MM.1S (cell line): ENCODE measurements at regions not wholly inside any gene's neighbourhood (a gene's known extent, or its start where the extent isn't known, plus 50 kb on each side); places are given as distances from the start of the nearest gene placed in this dataset.

Experiments used
- DNase-seq: peaks from one replicate; pipeline ENCODE4 v3.0.0-alpha.2; 2015
- H2AFZ ChIP-seq: fragments of 300-600 bp; sonication (generic); 2 replicates; pipeline ENCODE4 v1.6.0; 2016; ENCODE audit warnings: antibody characterized with exemption, low read length
- H3F3A ChIP-seq: fragments of 300-600 bp; sonication (generic); 2 replicates; pipeline ENCODE4 v1.6.1; 2016; ENCODE audit warnings: mild to moderate bottlenecking, antibody characterized with exemption, low read length, moderate library complexity, mixed read lengths; ENCODE audit not compliant: insufficient read depth
- H3K27ac ChIP-seq: fragments of 300-600 bp; sonication (generic); 2 replicates; pipeline ENCODE4 v1.5.1; 2016; ENCODE audit warnings: mild to moderate bottlenecking, low read length
- H3K27me3 ChIP-seq: fragments of 300-600 bp; sonication (generic); replicated peaks from 2 replicates; pipeline ENCODE4 v1.6.0; 2016; ENCODE audit warnings: low read length; ENCODE audit not compliant: insufficient read depth
- H3K36me3 ChIP-seq: fragments of 300-600 bp; sonication (generic); replicated peaks from 2 replicates; pipeline ENCODE4 v1.6.1; 2016; ENCODE audit warnings: mild to moderate bottlenecking, low read length, mixed read lengths; ENCODE audit not compliant: insufficient read depth
- H3K4me1 ChIP-seq: fragments of 300-600 bp; sonication (generic); 2 replicates; pipeline ENCODE4 v1.6.1; 2016; ENCODE audit warnings: low read length, mixed read lengths
- H3K4me2 ChIP-seq: fragments of 300-600 bp; sonication (generic); 2 replicates; pipeline ENCODE4 v1.6.0; 2016; ENCODE audit warnings: low read depth, low read length
- H3K4me3 ChIP-seq: fragments of 300-600 bp; sonication (generic); 2 replicates; pipeline ENCODE4 v1.5.1; 2016; ENCODE audit warnings: low read length, mixed read lengths
- H3K79me2 ChIP-seq: fragments of 300-600 bp; sonication (generic); 2 replicates; pipeline ENCODE4 v1.6.1; 2016; ENCODE audit warnings: mixed run types, low read length, mixed read lengths
- H3K9ac ChIP-seq: fragments of 300-600 bp; sonication (generic); 2 replicates; pipeline ENCODE4 v1.6.1; 2016; ENCODE audit warnings: low read length, mixed read lengths
- H3K9me2 ChIP-seq: fragments of 300-600 bp; sonication (generic); replicated peaks from 2 replicates; pipeline ENCODE4 v1.6.1; 2016; ENCODE audit warnings: mild to moderate bottlenecking, low read length, mixed read lengths; ENCODE audit not compliant: insufficient read depth
- H3K9me3 ChIP-seq: fragments of 300-600 bp; sonication (generic); replicated peaks from 2 replicates; pipeline ENCODE4 v1.6.1; 2016; ENCODE audit warnings: mild to moderate bottlenecking, low read length, mixed read lengths; ENCODE audit not compliant: insufficient read depth
- H4K20me1 ChIP-seq: fragments of 300-600 bp; sonication (generic); 2 replicates; pipeline ENCODE4 v1.6.1; 2016; ENCODE audit warnings: mild to moderate bottlenecking, low read length, moderate library complexity, mixed read lengths; ENCODE audit not compliant: insufficient read depth
- EZH2 ChIP-seq: fragments of 300-600 bp; sonication (generic); optimal IDR thresholded peaks from 2 replicates; pipeline ENCODE3; 2017; ENCODE audit warnings: low read depth, mild to moderate bottlenecking, antibody characterized with exemption, low read length, mixed read lengths
- EZH2phosphoT487 ChIP-seq: fragments of 300-600 bp; sonication (generic); IDR thresholded peaks from 2 replicates; pipeline ENCODE4 v1.6.1; 2018; ENCODE audit warnings: antibody characterized with exemption, low read length
- TF ChIP-seq, protein P1 (sequence below): fragments of 300-600 bp; sonication (generic); IDR thresholded peaks from 2 replicates; pipeline ENCODE4 v1.5.1; 2016; ENCODE audit warnings: antibody characterized with exemption, low read length, mixed read lengths

- no peaks in the 10 kb centered on the region for H3K36me3 ChIP-seq
- no peaks in the 10 kb centered on the region for H3F3A ChIP-seq
- no peak for DNase-seq
- H3K4me2 ChIP-seq: no peak overlapping the region
- H3K4me3 ChIP-seq: no peak overlapping the region
- no peaks in the 10 kb centered on the region for H3K4me1 ChIP-seq
- H3K9me3 ChIP-seq: no peaks in the 10 kb centered on the region
- no peaks in the 10 kb centered on the region for H3K79me2 ChIP-seq
- H3K27me3 ChIP-seq: no peaks in the 10 kb centered on the region
- H3K9ac ChIP-seq: no peak overlapping the region
- H3K27ac ChIP-seq: no peak overlapping the region
- H2AFZ ChIP-seq: no peak overlapping the region
- H4K20me1 ChIP-seq: no peaks in the 10 kb centered on the region
- no peak for TF ChIP-seq EZH2phosphoT487
- H3K9me2 ChIP-seq: no peaks in the 10 kb centered on the region
These were observed 460.2 kb downstream of the OCA2 start for GRCh38 chr15:27638958-27639357.

GRCh38 chr15:27635916-27636315, 463.2 kb downstream of the OCA2 start:
- H3F3A ChIP-seq: no peaks in the 10 kb centered on the region
- no peaks in the 10 kb centered on the region for H3K9me2 ChIP-seq
- H2AFZ ChIP-seq: no peak overlapping the region
- no peaks in the 10 kb centered on the region for H3K36me3 ChIP-seq
- H3K79me2 ChIP-seq: no peaks in the 10 kb centered on the region
- H3K4me2 ChIP-seq: no peak overlapping the region
- no peak overlapping the region for H3K4me3 ChIP-seq
- H3K27me3 ChIP-seq: no peaks in the 10 kb centered on the region
- no peak overlapping the region for H3K27ac ChIP-seq
- no peak for DNase-seq
- no peaks in the 10 kb centered on the region for H4K20me1 ChIP-seq
- TF ChIP-seq, protein P1, sequence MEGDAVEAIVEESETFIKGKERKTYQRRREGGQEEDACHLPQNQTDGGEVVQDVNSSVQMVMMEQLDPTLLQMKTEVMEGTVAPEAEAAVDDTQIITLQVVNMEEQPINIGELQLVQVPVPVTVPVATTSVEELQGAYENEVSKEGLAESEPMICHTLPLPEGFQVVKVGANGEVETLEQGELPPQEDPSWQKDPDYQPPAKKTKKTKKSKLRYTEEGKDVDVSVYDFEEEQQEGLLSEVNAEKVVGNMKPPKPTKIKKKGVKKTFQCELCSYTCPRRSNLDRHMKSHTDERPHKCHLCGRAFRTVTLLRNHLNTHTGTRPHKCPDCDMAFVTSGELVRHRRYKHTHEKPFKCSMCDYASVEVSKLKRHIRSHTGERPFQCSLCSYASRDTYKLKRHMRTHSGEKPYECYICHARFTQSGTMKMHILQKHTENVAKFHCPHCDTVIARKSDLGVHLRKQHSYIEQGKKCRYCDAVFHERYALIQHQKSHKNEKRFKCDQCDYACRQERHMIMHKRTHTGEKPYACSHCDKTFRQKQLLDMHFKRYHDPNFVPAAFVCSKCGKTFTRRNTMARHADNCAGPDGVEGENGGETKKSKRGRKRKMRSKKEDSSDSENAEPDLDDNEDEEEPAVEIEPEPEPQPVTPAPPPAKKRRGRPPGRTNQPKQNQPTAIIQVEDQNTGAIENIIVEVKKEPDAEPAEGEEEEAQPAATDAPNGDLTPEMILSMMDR: no peak
- TF ChIP-seq EZH2 (no peak), EZH2phosphoT487 (no peak)
- no peaks in the 10 kb centered on the region for H3K4me1 ChIP-seq
- no peak overlapping the region for H3K9ac ChIP-seq
- no peaks in the 10 kb centered on the region; the same call in 1 of the 2 replicates for H3K9me3 ChIP-seq

DNA sequence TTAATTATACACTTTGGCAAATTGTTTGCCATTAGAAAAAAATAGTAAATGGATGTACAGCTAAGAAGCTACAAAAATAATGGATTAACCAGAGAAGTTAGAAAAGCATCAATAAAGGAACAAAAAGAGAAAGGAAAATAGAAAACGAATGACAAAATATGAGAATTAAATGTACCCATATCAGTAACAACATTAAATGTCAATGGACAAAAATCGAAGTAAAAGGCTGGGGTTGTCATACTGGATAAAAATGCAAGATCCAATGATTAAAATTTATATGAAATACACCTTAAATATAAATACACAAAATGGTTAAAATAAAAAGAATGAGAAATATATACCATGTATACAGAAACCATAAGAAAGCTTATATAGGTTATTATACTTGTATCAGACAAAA, 470.6 kb downstream of the OCA2 start:
- peaks cover 6% of the 10 kb centered on the region for H3K4me1 ChIP-seq
- no peak for DNase-seq
- H3K27me3 ChIP-seq: no peaks in the 10 kb centered on the region
- H3K9me2 ChIP-seq: no peaks in the 10 kb centered on the region
- H3K36me3 ChIP-seq: no peaks in the 10 kb centered on the region
- H3K4me2 ChIP-seq: no peak overlapping the region
- H3F3A ChIP-seq: peaks cover 16% of the 10 kb centered on the region
- H3K9ac ChIP-seq: no peak overlapping the region
- H3K9me3 ChIP-seq: no peaks in the 10 kb centered on the region; the same call in 1 of the 2 replicates
- no peak overlapping the region for H3K4me3 ChIP-seq
- H3K79me2 ChIP-seq: no peaks in the 10 kb centered on the region
- TF ChIP-seq, protein P1: no peak
- TF ChIP-seq EZH2phosphoT487 (no peak), EZH2 (no peak)
- no peak overlapping the region for H3K27ac ChIP-seq
- H4K20me1 ChIP-seq: no peaks in the 10 kb centered on the region
- no peak overlapping the region for H2AFZ ChIP-seq

GRCh38 chr15:27627623-27628022, 471.5 kb downstream of the OCA2 start:
- no peak for DNase-seq
- Histone ChIP-seq H3F3A (peaks cover 24% of the 10 kb centered on the region), H3K79me2 (no peaks in the 10 kb centered on the region), H3K4me1 (peaks cover 10% of the 10 kb centered on the region), H3K9me3 (no peaks in the 10 kb centered on the region; the same call in 1 of the 2 replicates), H3K36me3 (no peaks in the 10 kb centered on the region), H4K20me1 (no peaks in the 10 kb centered on the region), H3K9me2 (no peaks in the 10 kb centered on the region), H3K27ac (no peak overlapping the region), H3K9ac (no peak overlapping the region), H3K27me3 (no peaks in the 10 kb centered on the region), H3K4me2 (no peak overlapping the region), H2AFZ (no peak overlapping the region), H3K4me3 (no peak overlapping the region)
- TF ChIP-seq, protein P1: no peak
- TF ChIP-seq EZH2: no peak
- no peak for TF ChIP-seq EZH2phosphoT487
